HEK293 (cell line): ENCODE measurements at regions not wholly inside any gene's neighbourhood (a gene's known extent, or its start where the extent isn't known, plus 50 kb on each side); places are given as distances from the start of the nearest gene placed in this dataset.

Source experiments
- CTCF ChIA-PET: fragments of 350-600 bp; formaldehyde crosslinking; extraction: SDS; loops from one replicate; lab custom pipeline; 2021; ENCODE audit warnings: antibody characterized with exemption; lab: Yijun Ruan, JAX
- POLR2A ChIA-PET: fragments of 300-600 bp; formaldehyde crosslinking; extraction: SDS; loops from one replicate; lab custom pipeline; 2020; ENCODE audit warnings: antibody characterized with exemption, inconsistent platforms; lab: Yijun Ruan, JAX
- H3K27ac ChIP-seq: fragments of 200-500 bp; sonication (Bioruptor generic); 2 replicates; pipeline ENCODE4 v1.5.1; 2014; ENCODE audit warnings: low read depth, low read length, control low read depth, inconsistent platforms; ENCODE audit errors: extremely low read depth
- H3K36me3 ChIP-seq, 2 experiments: fragments of 200-500 bp in 1 of 2; sonication (Bioruptor generic) in 1 of 2; 1 replicate in 1 of 2; 2 replicates in 1 of 2; pipeline ENCODE4 v1.5.1; 2014 to 2017; ENCODE audit warnings: inconsistent platforms in 2 of 2, low read length in 2 of 2; ENCODE audit not compliant: control insufficient read depth in 2 of 2, insufficient read depth in 1 of 2
- H3K4me1 ChIP-seq: fragments of 200-500 bp; sonication (Bioruptor generic); 2 replicates; pipeline ENCODE4 v1.5.1; 2014; ENCODE audit warnings: mild to moderate bottlenecking, low read length, inconsistent platforms; ENCODE audit not compliant: control insufficient read depth, insufficient read depth
- H3K4me3 ChIP-seq: 2 replicates; pipeline ENCODE4 v1.5.1; 2011; ENCODE audit warnings: low read depth, mild to moderate bottlenecking, control low read depth, low read length, moderate library complexity
- H3K9me3 ChIP-seq: fragments of 200-500 bp; sonication (Bioruptor generic); 2 replicates; pipeline ENCODE4 v1.5.1; 2014; ENCODE audit warnings: low read depth, low read length, inconsistent platforms; ENCODE audit not compliant: control insufficient read depth, insufficient read depth
- BCL6B ChIP-seq: fragments of 450-650 bp; formaldehyde crosslinking; IDR thresholded peaks from 2 replicates; pipeline ENCODE4 v1.5.1; 2017; ENCODE audit warnings: missing biosample characterization, missing genetic modification characterization
- GLI2 ChIP-seq: fragments of 450-650 bp; formaldehyde crosslinking; IDR thresholded peaks from 2 replicates; pipeline ENCODE4; 2017; ENCODE audit warnings: missing biosample characterization, missing genetic modification characterization, low read depth, borderline replicate concordance
- SALL2 ChIP-seq: fragments of 450-650 bp; formaldehyde crosslinking; IDR thresholded peaks from 2 replicates; pipeline ENCODE4 v1.5.0; 2017; ENCODE audit warnings: missing biosample characterization, mild to moderate bottlenecking, missing genetic modification characterization, borderline replicate concordance
- SCRT1 ChIP-seq: fragments of 450-650 bp; formaldehyde crosslinking; IDR thresholded peaks from 2 replicates; pipeline ENCODE4 v1.5.1; 2016; ENCODE audit warnings: missing biosample characterization, missing genetic modification characterization, borderline replicate concordance
- SCRT2 ChIP-seq: fragments of 450-650 bp; formaldehyde crosslinking; IDR thresholded peaks from 2 replicates; pipeline ENCODE4 v1.5.1; 2016; ENCODE audit warnings: missing biosample characterization, missing genetic modification characterization
- SP2 ChIP-seq: fragments of 450-650 bp; formaldehyde crosslinking; IDR thresholded peaks from 2 replicates; pipeline ENCODE4 v1.5.1; 2016; ENCODE audit warnings: missing biosample characterization, missing genetic modification characterization
- WT1 ChIP-seq: fragments of 450-650 bp; formaldehyde crosslinking; IDR thresholded peaks from 2 replicates; pipeline ENCODE4 v1.5.1; 2016; ENCODE audit warnings: missing biosample characterization, missing genetic modification characterization
- ZBTB48 ChIP-seq: fragments of 450-650 bp; formaldehyde crosslinking; IDR thresholded peaks from 2 replicates; pipeline ENCODE4 v1.5.1; 2016; ENCODE audit warnings: missing biosample characterization, missing genetic modification characterization
- ZFHX2 ChIP-seq: fragments of 450-650 bp; formaldehyde crosslinking; conservative IDR thresholded peaks from 2 replicates; pipeline ENCODE4 v1.5.1; 2016; ENCODE audit warnings: missing biosample characterization, missing genetic modification characterization
- ZNF155 ChIP-seq: fragments of 450-650 bp; formaldehyde crosslinking; IDR thresholded peaks from 2 replicates; pipeline ENCODE4 v1.5.1; 2016; ENCODE audit warnings: missing biosample characterization, missing genetic modification characterization
- ZNF16 ChIP-seq: fragments of 450-650 bp; formaldehyde crosslinking; IDR thresholded peaks from 2 replicates; pipeline ENCODE4 v1.5.1; 2016; ENCODE audit warnings: low read depth, missing biosample characterization, missing genetic modification characterization
- ZNF302 ChIP-seq: fragments of 450-650 bp; formaldehyde crosslinking; IDR thresholded peaks from 2 replicates; pipeline ENCODE4 v1.5.1; 2016; ENCODE audit warnings: missing biosample characterization, missing genetic modification characterization, low read depth
- ZNF404 ChIP-seq: fragments of 450-650 bp; formaldehyde crosslinking; IDR thresholded peaks from 2 replicates; pipeline ENCODE4 v1.5.1; 2017; ENCODE audit warnings: missing biosample characterization, missing genetic modification characterization
- ZNF426 ChIP-seq: fragments of 450-650 bp; formaldehyde crosslinking; IDR thresholded peaks from 2 replicates; pipeline ENCODE4 v1.5.1; 2017; ENCODE audit warnings: missing biosample characterization, missing genetic modification characterization, mild to moderate bottlenecking, inconsistent platforms, moderate library complexity
- ZNF501 ChIP-seq: fragments of 450-650 bp; formaldehyde crosslinking; IDR thresholded peaks from 2 replicates; pipeline ENCODE4 v1.5.1; 2016; ENCODE audit warnings: missing biosample characterization, missing genetic modification characterization
- ZNF555 ChIP-seq: fragments of 450-650 bp; formaldehyde crosslinking; conservative IDR thresholded peaks from 2 replicates; pipeline ENCODE4 v1.5.1; 2017; ENCODE audit warnings: missing biosample characterization, mild to moderate bottlenecking, missing genetic modification characterization, inconsistent platforms
- TF ChIP-seq, protein P1 (sequence below): fragments of 450-650 bp; formaldehyde crosslinking; IDR thresholded peaks from 2 replicates; pipeline ENCODE4 v1.5.0; 2017; ENCODE audit warnings: missing biosample characterization, missing genetic modification characterization, borderline replicate concordance
- TF ChIP-seq, protein P2 (sequence below): fragments of 450-650 bp; IDR thresholded peaks from 2 replicates; pipeline ENCODE4 v1.5.1; 2018; ENCODE audit warnings: missing biosample characterization, mild to moderate bottlenecking, missing genetic modification characterization

- CTCF ChIA-PET: no interaction called here
- Histone ChIP-seq H3K4me3 (no peak overlapping the region), H3K4me1 (no peaks in the 10 kb centered on the region), H3K36me3 (no peaks in the 10 kb centered on the region), H3K9me3 (no peaks in the 10 kb centered on the region), H3K27ac (no peak overlapping the region)
- POLR2A ChIA-PET: no interaction called here
- no peak for TF ChIP-seq BCL6B (tag by site-specific recombination)
- TF ChIP-seq ZNF155 (tag by site-specific recombination): no peak
Observed at GRCh38 chr13:23987331-23987894, 90.1 kb upstream of the C1QTNF9B start.

DNA sequence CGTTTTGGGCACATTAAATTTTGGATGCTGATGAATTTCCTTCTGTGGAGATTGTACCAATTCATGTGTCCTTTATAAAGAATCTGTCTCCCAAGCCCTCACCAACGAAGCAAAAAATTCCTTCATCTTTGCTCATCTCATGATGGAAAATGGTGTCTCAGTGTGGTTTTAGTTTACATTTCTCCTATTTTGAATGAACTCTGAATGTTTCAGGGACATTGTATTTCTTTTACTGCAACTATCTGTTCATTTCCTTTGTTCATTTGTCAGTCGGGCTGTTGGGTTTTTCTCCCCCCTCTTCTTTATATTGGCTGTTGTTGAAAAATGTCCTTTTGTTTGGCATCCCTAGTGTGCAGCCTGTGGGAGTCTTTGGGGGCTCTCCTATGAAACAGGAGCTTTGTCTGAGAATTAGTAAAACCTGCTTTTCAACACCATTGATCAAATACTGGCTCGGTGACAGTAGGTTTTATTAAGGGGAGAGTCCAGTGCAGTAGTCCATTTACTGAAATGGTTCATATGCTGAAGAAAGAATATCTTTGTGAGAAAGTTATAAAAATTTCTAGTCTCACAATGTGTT lies 91.3 kb upstream of the C1QTNF9B start:
- no peaks in the 10 kb centered on the region for H3K9me3 ChIP-seq
- CTCF ChIA-PET: no interaction called here
- no peaks in the 10 kb centered on the region for H3K4me1 ChIP-seq
- no peak overlapping the region for H3K27ac ChIP-seq
- no peaks in the 10 kb centered on the region for H3K36me3 ChIP-seq
- no peak overlapping the region for H3K4me3 ChIP-seq
- POLR2A ChIA-PET: no interaction called here
- TF ChIP-seq SALL2 (no peak), ZNF16 (tag by site-specific recombination) (no peak), BCL6B (tag by site-specific recombination) (no peak), ZFHX2 (tag by site-specific recombination) (no peak), WT1 (no peak), ZBTB48 (tag by site-specific recombination) (no peak), SCRT2 (tag by site-specific recombination) (no peak), ZNF302 (tag by site-specific recombination) (no peak), ZNF501 (tag by site-specific recombination) (no peak), ZNF426 (tag by site-specific recombination) (no peak), SCRT1 (tag by site-specific recombination) (no peak), GLI2 (tag by site-specific recombination) (no peak), SP2 (tag by site-specific recombination) (no peak), ZNF555 (tag by site-specific recombination) (no peak), ZNF404 (no peak)
- TF ChIP-seq, protein P1, sequence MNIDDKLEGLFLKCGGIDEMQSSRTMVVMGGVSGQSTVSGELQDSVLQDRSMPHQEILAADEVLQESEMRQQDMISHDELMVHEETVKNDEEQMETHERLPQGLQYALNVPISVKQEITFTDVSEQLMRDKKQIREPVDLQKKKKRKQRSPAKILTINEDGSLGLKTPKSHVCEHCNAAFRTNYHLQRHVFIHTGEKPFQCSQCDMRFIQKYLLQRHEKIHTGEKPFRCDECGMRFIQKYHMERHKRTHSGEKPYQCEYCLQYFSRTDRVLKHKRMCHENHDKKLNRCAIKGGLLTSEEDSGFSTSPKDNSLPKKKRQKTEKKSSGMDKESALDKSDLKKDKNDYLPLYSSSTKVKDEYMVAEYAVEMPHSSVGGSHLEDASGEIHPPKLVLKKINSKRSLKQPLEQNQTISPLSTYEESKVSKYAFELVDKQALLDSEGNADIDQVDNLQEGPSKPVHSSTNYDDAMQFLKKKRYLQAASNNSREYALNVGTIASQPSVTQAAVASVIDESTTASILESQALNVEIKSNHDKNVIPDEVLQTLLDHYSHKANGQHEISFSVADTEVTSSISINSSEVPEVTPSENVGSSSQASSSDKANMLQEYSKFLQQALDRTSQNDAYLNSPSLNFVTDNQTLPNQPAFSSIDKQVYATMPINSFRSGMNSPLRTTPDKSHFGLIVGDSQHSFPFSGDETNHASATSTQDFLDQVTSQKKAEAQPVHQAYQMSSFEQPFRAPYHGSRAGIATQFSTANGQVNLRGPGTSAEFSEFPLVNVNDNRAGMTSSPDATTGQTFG (tag by site-specific recombination): no peak
- TF ChIP-seq, protein P2, sequence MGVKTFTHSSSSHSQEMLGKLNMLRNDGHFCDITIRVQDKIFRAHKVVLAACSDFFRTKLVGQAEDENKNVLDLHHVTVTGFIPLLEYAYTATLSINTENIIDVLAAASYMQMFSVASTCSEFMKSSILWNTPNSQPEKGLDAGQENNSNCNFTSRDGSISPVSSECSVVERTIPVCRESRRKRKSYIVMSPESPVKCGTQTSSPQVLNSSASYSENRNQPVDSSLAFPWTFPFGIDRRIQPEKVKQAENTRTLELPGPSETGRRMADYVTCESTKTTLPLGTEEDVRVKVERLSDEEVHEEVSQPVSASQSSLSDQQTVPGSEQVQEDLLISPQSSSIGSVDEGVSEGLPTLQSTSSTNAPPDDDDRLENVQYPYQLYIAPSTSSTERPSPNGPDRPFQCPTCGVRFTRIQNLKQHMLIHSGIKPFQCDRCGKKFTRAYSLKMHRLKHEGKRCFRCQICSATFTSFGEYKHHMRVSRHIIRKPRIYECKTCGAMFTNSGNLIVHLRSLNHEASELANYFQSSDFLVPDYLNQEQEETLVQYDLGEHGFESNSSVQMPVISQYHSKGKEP (tag by site-specific recombination): no peak
- TF ChIP-seq, all 188 proteins: peak for 0
